GM12873 (cell line): ENCODE measurements at regions not wholly inside any gene's neighbourhood (a gene's known extent, or its start where the extent isn't known, plus 50 kb on each side); places are given as distances from the start of the nearest gene placed in this dataset.

Experiments used
- CTCF ChIP-seq: IDR thresholded peaks from 2 replicates; pipeline ENCODE4 v1.5.1; 2012; ENCODE audit warnings: low read depth, mild to moderate bottlenecking, moderate library complexity, low read length, control low read depth; ENCODE audit not compliant: insufficient read depth; ENCODE audit errors: missing control alignments

GRCh38 chr22:22428222-22429098 is 80.1 kb downstream of the ZNF280B start:
- no peak for TF ChIP-seq CTCF

- no peak for TF ChIP-seq CTCF
Measured at GRCh38 chr22:22429369-22430108, 79.0 kb downstream of the ZNF280B start.

GRCh38 chr22:22430111-22430820 is 78.3 kb downstream of the ZNF280B start:
- no peak for TF ChIP-seq CTCF

GRCh38 chr22:22431271-22432220 is 77.0 kb downstream of the ZNF280B start:
- peak; percentile 66 for TF ChIP-seq CTCF

GRCh38 chr22:22432479-22432878 is 76.1 kb downstream of the ZNF280B start:
- no peak for TF ChIP-seq CTCF

GRCh38 chr22:22432937-22433336 is 75.6 kb downstream of the ZNF280B start:
- no peak for TF ChIP-seq CTCF
